ENCODE measurements at regions not wholly inside any gene's neighbourhood (a gene's known extent, or its start where the extent isn't known, plus 50 kb on each side); places are given as distances from the start of the nearest gene placed in this dataset.

- no peak for DNase-seq (ENCODE audit: low read depth)
Observed at GRCh38 chr18:26794230-26795101, 71.0 kb downstream of the AQP4 start.

GRCh38 chr18:26792661-26793060 is 72.8 kb downstream of the AQP4 start:
- DNase-seq (ENCODE audit: low read depth): peak; percentile 53

- DNase-seq (ENCODE audit: low read depth): no peak
Observed at GRCh38 chr18:26791676-26792075, 73.8 kb downstream of the AQP4 start.

- DNase-seq (ENCODE audit: low read depth): no peak
Observed at GRCh38 chr18:26784599-26784998, 80.9 kb downstream of the AQP4 start.

DNA sequence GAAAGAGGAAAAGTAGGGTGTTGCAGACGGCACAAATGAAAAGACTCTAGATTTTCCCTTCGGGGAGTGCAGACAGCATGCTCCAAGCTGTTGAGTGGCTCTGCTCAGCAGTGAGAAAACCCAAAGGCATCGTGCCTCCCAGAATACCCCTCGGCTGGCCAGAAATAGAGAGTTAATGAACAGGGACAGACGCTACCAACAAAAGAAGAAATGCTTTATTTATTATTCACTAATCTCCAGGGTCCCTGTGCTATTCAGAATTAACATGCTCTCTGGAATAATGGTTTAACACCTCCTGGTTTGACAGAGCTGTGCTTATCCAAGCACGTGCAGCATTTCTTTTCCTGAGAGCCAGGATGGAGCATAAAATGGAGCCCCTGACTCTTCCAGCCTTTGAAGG is 82.3 kb downstream of the AQP4 start:
- no peak for DNase-seq (ENCODE audit: low read depth)

DNA sequence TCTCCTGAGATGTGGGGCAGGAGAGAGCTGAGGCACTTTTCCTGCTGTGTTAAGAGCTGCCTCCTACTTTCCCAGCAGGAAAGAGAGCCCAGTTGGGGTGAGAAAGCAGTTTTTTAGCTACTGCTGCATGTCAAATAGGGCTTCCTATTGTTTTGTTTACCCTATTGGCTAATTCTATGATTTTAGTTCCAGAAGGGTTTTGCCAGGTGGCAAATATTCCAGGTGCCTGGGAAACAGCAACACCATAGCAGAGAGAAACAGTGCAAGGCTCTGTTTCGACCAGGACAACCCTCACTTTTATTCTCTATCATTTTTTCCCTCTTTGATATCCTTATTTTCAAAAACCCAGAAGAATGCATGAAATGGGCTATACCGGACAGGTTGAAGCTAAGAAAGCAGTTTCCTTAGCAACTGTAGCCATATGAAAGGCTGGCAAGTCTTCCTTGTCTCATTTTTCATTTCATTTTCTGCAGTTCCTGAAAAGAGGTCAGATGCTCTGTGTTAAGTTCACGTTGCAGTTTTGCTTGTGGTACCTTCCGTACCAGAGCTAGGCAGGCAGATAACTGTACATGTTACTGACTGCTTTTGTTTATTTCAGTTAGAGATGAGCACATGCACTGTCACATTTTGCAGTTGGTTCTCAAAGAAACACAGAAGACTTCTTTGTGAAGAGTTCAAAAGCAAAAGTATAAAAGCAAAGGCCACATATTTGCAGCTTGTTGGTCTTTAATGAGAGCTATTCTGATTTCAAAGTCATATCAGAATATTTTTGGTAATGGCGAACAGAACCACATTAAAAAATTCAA is 84.8 kb downstream of the AQP4 start:
- no peak for DNase-seq (ENCODE audit: low read depth)

GRCh38 chr18:26778054-26778393 is 87.5 kb downstream of the AQP4 start:
- no peak for DNase-seq (ENCODE audit: low read depth)

GRCh38 chr18:26777351-26778053 is 88.0 kb downstream of the AQP4 start:
- no peak for DNase-seq (ENCODE audit: low read depth)

- no peak for DNase-seq (ENCODE audit: low read depth)
Observed at GRCh38 chr18:26772691-26773090, 92.8 kb downstream of the AQP4 start.

GRCh38 chr18:26771524-26771923 is 94.0 kb downstream of the AQP4 start:
- DNase-seq (ENCODE audit: low read depth): no peak

DNA sequence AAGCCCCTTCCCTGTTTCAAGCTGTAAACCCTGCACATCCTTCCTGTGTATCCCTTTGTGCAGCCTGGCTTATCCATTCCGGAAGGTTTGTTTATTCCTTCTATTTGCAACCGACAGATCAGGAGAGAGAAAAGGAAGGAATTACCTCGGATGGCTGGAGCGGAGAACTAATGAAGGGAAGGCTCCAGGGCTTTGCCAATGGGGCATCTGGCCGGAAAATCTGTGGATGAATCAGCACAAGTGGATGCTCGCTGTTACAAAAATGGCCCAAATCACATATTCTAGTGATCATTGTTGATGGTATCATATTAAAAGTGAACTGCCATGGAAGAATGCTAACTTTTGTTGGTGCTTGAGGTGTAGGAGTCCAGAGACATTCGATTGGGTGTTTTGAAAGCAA is 97.1 kb downstream of the AQP4 start:
- no peak for DNase-seq (ENCODE audit: low read depth)

- no peak for DNase-seq (ENCODE audit: low read depth)
Observed at GRCh38 chr18:26765498-26765897, 100.0 kb downstream of the AQP4 start.

- DNase-seq (ENCODE audit: low read depth): no peak
Observed at GRCh38 chr18:26764586-26764985, 100.9 kb downstream of the AQP4 start.

- DNase-seq (ENCODE audit: low read depth): no peak
Observed at GRCh38 chr18:26764177-26764576, 101.3 kb downstream of the AQP4 start.

- DNase-seq (ENCODE audit: low read depth): no peak
Observed at GRCh38 chr18:26763446-26764110, 101.9 kb downstream of the AQP4 start.

DNA sequence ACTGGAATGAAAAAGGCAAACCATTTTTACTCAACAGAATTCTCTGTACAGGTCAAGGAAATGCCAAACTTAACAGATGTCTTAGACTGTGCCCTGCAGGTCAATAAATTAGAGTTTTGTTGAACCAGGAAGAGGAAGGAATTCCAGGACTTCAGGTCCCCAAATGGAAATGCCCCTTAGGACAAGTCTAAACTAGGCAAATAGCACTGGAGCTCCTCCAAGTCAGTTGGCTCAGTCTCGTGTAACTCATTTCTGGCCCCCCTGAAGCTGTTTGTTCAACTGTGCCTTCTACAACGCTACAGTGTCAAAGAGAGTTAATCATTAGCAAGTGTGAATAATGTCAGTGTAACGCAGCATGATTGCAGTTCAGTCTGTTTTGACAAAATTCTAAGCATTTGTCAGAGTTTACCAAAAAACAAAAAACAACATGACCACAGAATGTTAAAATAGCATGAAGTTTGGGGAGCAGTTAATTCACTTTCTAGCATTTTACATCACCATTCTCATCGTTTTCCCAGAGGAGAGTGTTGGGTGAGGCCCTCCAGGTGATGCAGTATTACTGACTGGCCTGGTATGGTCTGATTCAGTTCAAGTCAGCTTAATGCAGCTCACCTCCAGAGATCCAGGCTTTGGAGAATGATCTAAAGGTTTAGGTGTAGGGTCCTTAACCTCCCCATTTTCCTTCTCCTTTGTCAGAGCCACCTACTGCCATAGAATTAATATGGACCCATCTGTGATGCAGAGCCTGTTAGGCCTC is 108.1 kb downstream of the AQP4 start:
- no peak for DNase-seq (ENCODE audit: low read depth)

GRCh38 chr18:26756556-26756955 is 109.0 kb downstream of the AQP4 start:
- no peak for DNase-seq (ENCODE audit: low read depth)

DNA sequence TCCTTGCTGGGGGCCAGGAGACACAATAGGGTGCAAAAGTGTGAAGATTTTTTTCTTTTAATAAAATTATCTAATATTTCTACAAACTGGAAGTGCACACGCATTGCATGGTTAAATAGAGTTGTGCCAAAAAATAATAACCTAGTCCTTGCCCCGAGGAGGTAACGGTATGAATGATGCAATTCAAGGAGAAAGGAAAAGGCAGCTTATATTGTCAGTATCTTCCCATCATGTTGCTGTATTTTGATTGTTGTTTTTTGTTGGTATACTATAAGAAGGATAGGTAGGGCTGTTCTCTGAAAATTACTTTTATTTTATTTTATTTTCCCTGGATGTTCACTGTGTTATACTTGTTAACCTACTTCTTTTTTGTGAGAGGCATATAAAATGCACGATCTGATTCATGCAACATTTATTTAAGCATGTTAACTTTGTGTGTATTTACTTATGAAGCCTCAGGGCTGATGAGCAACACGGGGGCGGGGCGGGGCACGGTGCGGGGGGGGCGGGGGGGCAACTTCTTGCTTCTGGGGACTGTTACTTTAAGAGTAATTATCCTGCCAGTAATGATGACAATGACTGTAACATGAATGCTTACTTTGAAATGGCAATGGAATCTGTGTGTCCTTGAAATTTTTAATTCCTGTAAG is 118.6 kb downstream of the AQP4 start:
- DNase-seq (ENCODE audit: low read depth): no peak

DNA sequence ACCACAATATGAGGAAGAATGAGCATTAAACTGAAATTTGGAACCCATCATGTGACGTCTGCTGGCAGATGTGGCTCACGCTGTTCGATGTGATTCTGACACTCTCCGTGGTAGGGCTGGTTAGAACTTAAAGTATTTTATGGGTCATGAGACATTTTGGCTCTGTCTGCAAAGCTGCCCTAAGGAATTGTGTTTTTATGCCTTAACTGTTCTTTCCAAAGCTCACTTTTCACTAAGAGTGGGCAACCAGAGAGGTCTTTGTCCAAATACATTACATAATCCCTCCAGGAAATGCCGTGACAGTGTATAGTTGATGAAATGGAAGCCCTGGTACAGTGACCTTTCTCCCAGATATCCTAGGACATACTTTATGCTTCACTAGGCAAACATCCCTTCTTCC is 119.1 kb downstream of the AQP4 start:
- no peak for DNase-seq (ENCODE audit: low read depth)

GRCh38 chr18:26745288-26746181 is 120.0 kb downstream of the AQP4 start:
- DNase-seq (ENCODE audit: low read depth): no peak
